ENCODE measurements at regions not wholly inside any gene's neighbourhood (a gene's known extent, or its start where the extent isn't known, plus 50 kb on each side); places are given as distances from the start of the nearest gene placed in this dataset.

GRCh38 chr11:121931121-121931520 lies 184.9 kb downstream of the BLID start:
- TF ChIP-seq CTCF (IDR thresholded peaks at IDR 0.05; ENCODE audit: low read depth, low read length, missing control alignments), result no peak
- no peak overlapping the region for H3K4me3 ChIP-seq (ENCODE audit: low read depth, low read length)
- no peak for DNase-seq (ENCODE audit: low read depth)

- H3K4me3 ChIP-seq (ENCODE audit: low read depth, low read length), result no peak overlapping the region; the same call in 1 of the 2 replicates
- TF ChIP-seq CTCF (IDR thresholded peaks at IDR 0.05; ENCODE audit: low read depth, low read length, missing control alignments), result no peak
- peak; percentile 3 for DNase-seq (ENCODE audit: low read depth)
These were observed 185.7 kb downstream of the BLID start for GRCh38 chr11:121930004-121930965.

- no peak overlapping the region for H3K4me3 ChIP-seq (ENCODE audit: low read depth, low read length)
- no peak for DNase-seq (ENCODE audit: low read depth)
- no peak for TF ChIP-seq CTCF (IDR thresholded peaks at IDR 0.05; ENCODE audit: low read depth, low read length, missing control alignments)
These were observed 186.4 kb downstream of the BLID start for GRCh38 chr11:121929581-121929980.

GRCh38 chr11:121928597-121929580 lies 187.1 kb downstream of the BLID start:
- DNase-seq (ENCODE audit: low read depth), result no peak
- no peak overlapping the region for H3K4me3 ChIP-seq (ENCODE audit: low read depth, low read length)
- no peak for TF ChIP-seq CTCF (IDR thresholded peaks at IDR 0.05; ENCODE audit: low read depth, low read length, missing control alignments)

- TF ChIP-seq CTCF (IDR thresholded peaks at IDR 0.05; ENCODE audit: low read depth, low read length, missing control alignments), result no peak
- H3K4me3 ChIP-seq (ENCODE audit: low read depth, low read length), result no peak overlapping the region
- no peak for DNase-seq (ENCODE audit: low read depth)
These were observed 188.2 kb downstream of the BLID start for GRCh38 chr11:121927789-121928188.

- no peak for DNase-seq (ENCODE audit: low read depth)
- no peak for TF ChIP-seq CTCF (IDR thresholded peaks at IDR 0.05; ENCODE audit: low read depth, low read length, missing control alignments)
- H3K4me3 ChIP-seq (ENCODE audit: low read depth, low read length), result no peak overlapping the region
These were observed 188.8 kb downstream of the BLID start for GRCh38 chr11:121927097-121927785.

All from GM12864 (cell line).